NCI-H524 treated with DMSO at 0.1 percent for 48 hours (cell line): ENCODE measurements at regions not wholly inside any gene's neighbourhood (a gene's known extent, or its start where the extent isn't known, plus 50 kb on each side); places are given as distances from the start of the nearest gene placed in this dataset.

Source experiments
- DNase-seq: peaks from one replicate; lab custom pipeline; 2025; lab: John Stamatoyannopoulos, UW

DNA sequence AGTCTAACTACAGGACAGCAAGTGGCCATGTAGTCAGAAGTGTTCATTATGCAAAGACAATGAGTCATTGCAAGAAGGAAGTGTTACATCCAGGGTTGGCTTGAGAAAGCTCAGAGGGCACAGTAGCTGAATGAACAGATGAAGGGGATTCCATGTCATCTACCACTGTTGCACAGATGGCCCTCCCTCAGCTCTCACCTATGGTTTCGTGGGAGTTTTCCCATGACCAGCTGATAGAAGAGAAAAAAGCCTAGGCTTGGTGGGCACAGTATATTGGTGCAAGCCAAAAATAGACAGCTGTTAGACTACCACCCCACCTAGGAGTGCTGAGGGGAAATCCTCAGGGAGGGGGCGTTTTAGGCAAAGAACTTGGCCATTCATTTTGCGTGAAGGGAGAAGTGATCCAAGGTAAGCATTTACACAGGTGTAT lies 217.0 kb downstream of the DMRT2 start:
- DNase-seq: no peak

DNA sequence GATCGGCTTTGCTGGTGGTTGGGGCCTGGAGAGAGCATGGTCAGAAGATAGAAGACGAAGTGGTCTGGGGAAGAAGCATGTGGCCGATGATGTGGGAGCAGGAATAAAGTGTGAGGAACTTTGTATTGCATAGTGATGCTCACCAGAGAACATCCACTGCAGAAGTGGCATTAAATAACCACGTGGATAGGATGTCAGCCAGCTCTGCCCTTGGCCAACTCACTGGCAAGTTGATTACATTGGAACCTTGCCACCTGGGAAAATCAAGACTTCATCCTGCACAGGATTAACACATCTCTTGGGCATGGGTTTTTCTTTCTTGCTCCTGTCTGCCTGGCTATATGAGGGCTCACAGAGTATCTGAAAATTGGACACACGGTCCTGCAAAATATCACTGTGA lies 217.4 kb downstream of the DMRT2 start:
- DNase-seq: no peak

DNA sequence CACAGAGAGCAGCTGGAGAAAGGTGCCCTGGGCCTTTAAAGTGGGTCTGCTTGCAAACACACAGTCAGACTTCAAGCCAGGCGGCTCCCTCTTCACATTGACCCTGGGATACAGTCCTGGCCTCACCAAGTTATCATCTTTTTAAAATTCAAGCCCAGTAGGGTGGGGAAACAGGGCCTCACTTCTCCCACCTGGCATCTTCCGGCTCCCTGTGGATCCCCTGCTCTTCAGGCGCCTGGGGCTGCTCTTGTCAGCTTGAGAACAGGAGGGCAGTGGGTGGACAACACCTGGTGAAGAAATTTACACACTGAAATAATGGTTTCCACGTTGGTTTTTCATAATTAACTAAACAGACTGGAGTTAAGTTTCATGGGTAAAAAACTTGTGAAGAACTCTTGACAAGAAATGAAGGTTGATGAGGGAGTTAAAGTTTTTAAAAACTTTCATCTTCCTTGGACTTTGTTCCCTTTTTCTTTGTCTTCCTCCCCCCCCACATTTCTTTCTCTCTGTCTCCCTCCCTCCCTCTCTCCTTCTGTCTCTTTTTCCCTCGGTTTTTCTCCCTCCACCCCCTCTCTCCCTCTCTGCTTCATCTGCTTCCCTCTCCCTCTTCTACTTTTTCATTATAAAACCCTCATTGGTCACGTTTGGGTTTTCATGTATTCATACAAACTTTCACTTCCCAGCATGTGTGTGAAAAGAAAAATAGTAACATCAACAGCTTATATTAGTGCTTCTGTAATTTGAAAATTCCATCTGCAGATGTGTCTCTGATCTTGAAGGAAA lies 219.6 kb downstream of the DMRT2 start:
- DNase-seq: no peak

DNA sequence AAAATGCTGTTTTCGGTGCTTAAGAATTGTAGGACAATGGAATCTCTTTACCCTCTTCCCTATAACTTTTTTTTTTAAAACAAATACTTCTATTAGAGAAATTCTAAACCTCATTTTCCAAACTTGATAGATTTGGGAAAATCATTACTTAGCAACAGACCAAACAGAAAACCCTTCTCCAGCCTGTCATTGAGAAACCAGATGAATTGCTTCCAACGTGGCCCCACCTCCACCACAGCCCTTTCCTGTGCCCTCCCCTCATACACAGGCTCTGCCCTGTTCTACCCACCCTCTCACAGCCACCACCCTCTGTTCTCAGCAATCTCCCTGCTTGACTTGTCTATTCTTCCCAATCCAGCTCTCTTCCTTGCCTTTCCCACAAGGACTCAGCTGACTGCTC lies 221.2 kb downstream of the DMRT2 start:
- no peak for DNase-seq

DNA sequence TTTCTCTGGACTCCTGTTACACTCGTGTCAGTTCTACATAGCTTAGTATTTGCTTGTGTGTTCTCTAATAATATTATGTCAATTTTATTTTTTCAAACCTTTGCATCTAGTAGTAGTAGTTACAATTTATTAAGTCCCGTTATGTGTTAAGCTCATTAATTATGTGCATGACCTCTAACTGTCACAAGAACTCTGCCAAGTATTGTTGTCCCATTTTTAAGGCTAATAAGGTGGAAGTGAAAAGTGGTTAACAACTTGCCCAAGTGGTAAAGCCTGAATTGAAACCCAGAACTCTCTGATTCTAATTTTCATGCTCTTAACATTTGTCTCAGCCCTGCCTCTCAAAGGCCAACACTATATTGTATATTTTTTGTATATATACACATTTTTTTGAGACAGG lies 221.6 kb downstream of the DMRT2 start:
- no peak for DNase-seq

DNA sequence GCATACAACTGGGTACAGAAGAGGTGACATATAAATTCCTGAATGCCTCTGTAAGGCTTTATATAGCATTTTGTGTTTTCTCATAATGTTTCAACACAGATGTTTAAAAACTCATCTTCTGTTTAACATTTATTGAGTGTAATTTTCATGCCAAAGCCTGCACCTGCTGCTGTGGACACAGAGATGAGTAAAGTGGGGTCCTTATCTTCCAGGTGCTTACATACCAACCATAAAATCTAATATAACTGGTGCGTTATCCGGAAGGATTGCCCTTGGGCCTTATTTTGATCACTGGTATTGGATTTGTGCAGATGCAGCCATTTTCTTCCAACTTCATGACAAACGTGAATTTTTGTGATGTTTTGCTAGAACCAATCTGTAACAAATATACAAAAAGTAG lies 222.3 kb downstream of the DMRT2 start:
- DNase-seq: no peak

DNA sequence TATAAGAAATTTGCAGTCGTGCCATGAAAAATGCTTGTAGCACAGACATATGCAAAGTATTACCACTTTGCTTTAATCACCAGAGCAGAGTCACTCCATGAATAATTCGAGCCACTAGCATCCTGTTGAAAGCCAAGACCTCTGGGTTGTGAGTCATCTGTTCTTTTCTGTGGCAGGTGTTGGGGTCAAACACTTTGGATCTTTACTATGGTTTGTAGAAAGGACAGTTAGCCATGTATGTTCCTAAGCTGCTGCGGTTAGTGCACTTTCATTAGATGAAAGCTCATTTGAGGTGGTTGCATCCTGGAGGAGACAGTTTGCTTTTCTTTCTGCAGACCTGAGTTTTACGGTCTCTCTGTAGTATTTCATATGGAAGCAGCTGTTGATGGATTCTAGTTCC lies 223.7 kb downstream of the DMRT2 start:
- DNase-seq: no peak

DNA sequence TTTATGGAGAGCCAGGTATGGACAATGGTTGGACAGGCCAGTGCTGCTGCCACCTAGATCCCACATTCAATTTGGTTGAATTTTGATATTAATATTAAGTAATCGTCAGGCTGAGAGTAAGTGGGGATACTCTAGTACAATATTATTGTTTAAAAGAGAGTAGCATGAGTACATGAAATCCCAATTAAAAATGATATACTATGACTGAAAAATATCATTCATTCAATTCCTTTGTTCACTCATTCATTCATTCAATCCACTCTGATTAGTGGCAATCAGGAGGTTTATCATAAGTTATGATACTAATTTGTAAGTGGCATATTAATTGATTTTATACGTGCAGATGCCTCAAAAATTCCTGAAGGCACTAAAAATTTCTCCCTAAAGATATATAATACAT lies 224.2 kb downstream of the DMRT2 start:
- no peak for DNase-seq

DNA sequence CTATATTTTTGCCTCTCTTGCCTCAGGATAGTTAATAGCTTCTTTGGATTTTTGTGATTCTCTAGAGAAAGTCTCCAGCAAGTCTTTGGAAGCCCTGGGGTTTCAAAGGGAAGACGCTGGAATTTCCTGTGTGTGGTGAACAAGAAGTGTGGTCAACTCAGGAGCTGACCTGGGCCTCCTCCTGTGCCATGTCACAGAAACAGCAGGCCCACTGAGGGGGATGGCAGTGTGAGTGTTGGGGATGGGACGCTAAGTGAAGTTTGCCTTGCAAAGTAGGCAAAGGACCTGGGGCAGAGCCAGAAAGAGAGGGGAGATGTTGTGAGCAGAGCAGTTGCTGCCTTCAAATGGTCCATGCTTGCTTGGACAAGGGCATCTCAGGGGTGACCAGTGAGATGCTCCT lies 226.3 kb downstream of the DMRT2 start:
- DNase-seq: no peak

DNA sequence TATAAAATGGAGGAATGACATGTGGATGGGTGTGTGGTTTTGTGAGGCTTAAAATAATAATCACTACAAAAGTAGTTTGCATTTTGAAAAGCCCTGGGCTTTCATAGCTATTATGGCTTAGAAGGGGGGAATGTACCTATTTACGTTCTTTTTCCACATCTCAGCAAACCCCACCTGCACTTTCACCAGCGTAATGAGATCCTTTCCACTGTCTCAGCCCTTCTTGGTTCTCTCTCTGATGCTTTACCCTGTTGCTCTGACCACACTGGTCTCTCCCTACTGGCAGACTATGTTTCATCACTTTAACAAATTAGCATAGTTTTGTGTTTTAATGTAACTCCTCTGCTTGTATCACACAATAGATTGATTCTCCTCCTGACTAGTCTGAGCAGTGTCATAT lies 234.6 kb downstream of the DMRT2 start:
- DNase-seq: no peak

DNA sequence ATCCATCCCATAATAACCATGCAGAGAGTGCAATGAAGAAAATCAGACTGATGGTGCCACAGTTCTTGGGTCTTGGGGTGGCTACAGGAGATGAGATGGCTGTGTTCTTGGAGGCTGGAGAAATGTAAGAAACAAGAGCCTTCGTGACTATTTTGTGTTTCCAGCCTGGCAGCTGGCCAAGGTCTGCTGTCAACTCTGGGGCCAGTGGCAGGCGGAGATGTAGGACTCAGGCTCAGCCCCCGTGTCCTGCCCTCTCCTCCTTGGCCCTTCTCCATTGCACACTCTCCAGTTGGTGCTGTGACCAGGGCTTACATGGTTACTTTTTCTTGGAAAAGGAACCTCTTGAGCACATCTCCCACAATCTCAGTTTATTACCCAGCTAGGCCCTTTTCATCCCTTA lies 235.4 kb downstream of the DMRT2 start:
- DNase-seq: no peak

DNA sequence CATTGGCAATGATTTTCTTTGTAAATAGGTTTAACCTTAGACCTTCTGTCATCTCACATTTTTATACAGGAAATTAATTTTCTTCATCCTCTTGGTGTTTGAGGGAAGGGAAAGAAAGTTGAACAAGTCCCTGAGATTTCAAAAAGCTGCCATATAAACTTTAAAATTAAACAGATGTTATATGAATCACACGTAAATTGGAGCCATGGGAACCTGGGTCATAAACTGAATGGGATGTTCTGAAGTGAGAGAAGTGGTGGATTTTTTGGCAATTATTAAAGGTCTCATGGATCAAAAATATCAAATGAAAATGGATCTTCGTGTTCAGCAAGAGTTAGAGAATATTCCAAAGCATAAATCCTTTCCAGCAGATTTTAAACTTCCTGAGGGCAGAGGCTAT lies 242.2 kb downstream of the DMRT2 start:
- DNase-seq: no peak

DNA sequence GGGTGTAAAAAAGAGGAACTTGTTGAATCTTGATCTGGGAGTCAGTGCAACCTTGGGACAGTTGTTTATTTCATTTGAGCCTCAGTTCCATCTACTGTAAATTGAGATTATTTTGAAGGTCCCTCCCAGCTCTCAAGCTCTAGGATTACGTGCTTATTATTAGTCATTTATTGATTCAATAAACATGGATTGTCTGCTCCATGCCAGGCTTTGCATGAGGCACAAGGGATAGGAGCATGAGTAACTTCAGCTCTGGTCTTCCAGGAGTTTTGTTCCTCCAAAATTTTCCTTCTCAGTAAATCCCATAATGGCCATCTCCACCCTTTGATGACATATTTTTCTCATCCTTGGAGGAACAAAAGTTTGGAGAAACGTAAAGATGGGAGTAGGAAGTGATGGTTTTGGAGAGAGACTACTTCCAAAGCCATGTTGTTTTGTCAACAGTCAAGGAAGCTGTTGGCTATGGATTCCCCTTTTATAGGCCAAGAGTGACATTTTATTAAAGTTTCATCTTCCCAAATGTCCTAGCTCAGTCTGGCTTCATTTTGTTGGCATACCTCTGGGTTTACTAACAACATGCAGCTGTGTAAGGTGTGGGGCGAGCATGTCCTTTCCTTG lies 244.6 kb downstream of the DMRT2 start:
- no peak for DNase-seq

DNA sequence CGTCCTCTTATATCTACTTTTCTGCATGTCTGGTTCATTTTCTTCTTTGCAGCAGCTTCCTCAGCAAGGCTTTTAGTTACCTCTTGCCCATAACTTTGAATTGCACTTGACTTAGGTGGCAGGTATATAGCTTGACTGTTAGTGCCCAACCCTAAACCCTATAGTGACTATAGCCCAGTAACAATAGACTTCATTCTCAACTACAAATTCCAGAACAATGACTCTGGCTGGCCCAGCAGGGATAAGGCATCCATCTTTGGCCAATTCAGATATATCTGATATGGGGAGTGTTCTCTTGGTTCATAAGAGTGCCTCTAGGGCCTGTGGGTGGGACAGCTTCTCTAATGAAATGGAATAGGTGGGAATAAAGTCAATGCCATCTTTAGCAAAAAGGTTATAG lies 246.2 kb downstream of the DMRT2 start:
- no peak for DNase-seq

DNA sequence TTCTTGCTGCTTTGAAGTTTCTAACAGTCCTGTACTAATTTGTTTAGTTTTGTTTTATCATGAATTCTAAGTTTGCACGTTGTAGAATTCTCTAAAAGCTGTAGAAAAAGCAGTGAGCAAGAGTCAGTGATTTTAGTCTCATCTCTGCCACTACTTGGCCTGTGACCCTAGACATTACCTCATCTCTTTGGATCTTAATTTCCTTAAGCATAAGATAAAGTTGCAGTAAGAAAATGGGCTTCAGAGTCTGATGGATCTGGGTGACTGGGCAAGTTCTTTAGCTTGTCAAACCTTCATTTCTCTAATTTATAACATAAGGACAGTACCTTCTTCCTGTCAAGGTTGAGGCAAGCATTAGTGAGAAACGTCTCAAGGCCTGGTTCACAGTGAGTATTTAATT lies 247.9 kb downstream of the DMRT2 start:
- DNase-seq: no peak

DNA sequence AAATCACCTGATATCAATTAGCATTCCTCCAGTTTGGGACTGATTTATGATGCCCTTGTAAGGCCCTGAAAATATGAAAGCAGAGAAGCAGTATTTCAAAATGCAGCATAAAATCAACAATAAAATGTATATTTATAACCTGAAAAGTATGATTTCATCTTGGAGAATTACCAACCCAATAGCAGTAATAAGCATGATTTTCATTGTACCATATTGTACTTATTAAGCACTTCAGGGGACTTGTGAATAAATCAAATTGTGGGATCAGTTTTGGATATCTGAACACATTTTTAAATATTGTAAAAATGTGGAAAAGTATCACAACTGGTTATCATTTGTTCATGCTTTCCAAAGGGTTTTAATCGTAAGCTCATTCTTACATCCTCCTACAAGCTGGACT lies 250.8 kb downstream of the DMRT2 start:
- no peak for DNase-seq

DNA sequence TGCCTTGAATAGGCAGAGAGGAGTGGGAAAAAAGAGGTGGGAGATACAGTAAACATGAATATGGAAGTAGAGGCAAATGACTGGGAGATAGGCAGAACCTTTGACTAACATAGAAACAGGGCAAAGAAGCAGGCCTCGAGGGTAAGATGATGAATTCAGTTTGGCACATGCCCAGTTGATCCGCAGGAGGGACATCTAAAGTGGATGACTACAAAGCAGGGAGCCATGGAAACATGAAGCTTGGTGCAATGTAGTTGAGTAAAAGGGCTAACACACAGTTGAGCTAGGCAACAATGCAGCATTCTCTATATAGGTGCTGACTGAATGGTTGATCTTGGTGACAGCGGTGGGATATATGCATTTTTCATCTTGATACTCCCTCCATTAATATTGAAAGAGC lies 253.8 kb downstream of the DMRT2 start:
- no peak for DNase-seq

DNA sequence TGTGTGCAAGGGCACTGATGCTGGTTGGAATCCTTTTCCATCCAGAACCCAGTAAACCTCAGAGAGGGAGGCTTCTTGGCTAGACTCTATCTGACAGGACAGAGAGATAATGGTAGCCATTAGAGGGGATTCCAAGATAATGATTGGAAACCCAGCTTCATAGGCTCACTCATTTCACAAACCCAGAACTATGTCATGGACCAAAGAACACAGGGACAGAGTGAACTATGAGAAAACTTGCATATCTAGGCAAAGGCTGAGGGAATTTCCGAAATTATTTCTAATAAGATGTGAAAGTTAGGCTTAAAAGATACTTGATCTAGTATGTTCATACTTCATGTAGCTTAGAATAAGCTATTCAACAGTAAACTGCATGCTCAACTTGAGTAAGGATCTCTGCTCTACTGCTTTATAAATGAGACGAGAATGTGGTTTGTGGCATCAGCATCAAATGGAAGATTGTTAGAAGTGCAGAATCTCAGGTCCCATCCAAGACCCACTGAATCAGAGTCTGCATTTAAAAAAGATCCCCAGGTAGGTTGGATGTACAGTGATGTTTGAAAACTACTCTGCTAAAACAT lies 261.4 kb downstream of the DMRT2 start:
- DNase-seq: no peak

DNA sequence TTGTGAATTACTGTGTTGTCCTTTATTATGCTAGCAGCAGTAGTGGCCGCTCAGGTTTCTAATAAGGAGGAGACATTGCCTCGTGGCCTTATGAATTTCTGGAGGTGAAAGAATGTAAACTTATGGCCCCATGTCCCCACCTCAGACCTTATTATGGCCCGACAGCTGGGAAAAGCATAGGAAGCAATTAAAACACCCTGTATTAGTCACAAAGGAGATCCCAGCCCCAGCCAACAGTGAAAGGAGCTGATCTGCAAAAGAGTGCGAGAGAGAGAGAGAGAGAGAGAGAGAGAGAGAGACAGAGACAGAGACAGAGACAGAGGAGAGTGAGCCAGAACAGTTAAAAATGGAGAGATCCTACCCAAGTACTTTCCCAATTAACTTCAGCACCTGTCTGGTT lies 269.3 kb downstream of the DMRT2 start:
- DNase-seq: no peak

DNA sequence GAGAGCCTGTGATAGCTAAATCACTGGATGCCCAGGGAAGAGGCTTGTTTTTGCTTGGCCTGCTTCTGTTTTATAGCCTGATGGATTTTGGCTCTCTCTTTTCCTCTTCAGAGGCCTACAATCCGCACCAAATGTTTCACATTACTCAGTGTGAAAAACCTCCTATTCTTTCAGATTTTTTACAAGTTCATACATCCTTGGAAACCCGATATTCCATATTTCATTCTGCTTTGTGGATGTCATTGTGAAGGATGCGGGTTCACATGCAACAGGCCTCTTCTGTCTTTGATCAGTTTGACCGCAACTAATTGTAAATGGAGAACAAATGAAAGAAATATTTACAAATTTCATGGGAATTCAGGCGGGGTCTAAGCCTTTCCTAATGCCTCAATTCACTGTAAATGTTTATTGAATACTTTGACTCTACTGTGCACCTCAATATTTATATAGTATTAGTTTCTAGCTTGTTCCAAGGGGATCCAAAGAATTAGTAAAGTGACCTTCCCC lies 269.9 kb downstream of the DMRT2 start:
- DNase-seq: no peak

DNA sequence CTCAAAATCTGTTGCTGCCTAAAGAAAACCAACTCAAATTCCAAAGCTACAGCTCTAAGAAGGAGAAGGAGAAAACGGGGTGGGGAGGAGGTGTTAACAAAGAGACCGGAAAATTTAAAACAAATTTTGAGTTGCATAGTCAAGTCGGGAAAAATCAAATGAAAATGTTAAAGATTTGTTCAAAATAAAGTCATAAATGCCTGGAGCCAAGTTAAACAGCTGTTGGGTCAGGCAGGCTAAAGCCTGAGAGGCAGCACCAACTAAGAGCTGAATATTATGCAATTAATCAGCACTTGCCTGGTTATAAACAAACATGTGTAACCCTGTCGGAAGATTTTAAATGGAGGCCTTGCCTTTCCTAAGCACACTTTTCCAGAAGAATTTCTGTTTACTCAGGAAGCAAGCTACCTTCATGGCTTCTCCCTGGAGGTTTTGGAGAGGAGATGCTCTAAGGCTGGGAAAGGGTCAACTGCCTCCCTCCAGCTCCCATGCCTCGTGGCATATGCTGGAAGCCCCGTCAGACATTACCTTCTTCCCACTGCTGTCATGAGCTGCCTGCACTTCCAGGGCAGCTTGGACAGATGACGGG lies 270.5 kb downstream of the DMRT2 start:
- no peak for DNase-seq

DNA sequence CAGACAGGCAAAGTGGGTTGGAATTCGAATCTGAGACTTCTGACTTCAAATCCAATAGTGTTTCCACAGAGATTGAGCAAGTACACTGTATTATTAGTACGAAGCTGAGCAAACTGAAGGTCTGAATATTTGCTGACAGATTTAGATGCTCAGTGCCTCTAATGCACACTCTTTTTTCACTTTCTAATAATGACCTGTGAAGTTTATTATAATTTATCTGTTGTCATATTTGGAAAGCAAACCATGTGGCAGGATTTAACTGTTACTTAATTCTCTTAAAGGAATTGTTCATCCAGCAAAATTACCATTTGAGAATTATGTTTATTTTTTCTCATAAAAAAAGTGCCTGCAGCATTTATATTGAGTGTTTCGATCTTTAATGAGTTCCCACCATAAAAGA lies 277.3 kb downstream of the DMRT2 start:
- no peak for DNase-seq

DNA sequence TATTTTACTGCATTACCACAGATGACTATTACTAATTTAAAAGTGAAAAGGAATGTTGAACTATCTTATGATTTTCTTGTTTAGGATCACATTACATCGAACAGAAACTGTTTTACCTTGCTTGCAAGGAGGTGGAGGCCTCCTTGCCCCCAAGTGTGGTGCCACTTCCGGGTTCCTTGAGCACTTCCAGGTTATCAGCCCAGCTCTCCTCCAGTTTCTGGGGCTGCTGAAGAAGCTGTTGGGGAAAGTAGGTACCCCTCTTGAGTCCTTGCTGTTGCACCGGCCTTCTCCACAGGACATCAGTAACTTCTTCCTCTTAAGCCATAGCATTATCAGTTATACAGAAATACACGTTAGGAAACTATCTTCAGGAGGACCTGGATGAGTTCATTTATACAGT lies 278.2 kb downstream of the DMRT2 start:
- no peak for DNase-seq
